ENCODE measurements at regions not wholly inside any gene's neighbourhood (a gene's known extent, or its start where the extent isn't known, plus 50 kb on each side); places are given as distances from the start of the nearest gene placed in this dataset.
"Not testable (repeated sequence)": the region's sequence is repeated elsewhere in the genome, so short reads cannot be mapped to it uniquely, and the experiment has no call there.

DNA sequence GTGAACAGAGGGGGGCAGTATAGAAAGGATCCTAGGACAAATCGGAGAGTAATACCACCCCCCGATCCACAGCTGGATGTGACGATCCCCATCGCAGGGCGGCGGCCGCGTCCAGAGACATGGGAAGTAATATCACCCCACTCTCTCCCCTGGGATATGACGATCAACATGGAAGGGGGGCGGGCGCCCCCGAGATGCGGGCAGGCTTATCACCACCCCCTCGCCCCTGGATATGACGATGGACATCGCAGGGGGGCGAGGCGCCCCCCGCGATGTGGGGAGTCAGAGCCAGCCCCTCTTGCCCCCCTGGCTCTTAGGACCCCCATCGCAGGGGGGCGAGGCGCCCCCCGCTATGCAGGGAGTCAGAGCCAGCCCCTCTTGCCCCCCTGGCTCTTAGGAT is 120.4 kb upstream of the OSBPL11 start:
- H3K27me3 ChIP-seq (ENCODE audit: insufficient read depth, insufficient read length) = no peaks in the 10 kb centered on the region
- no peak overlapping the region for H3K4me3 ChIP-seq (ENCODE audit: insufficient read length, low read depth)
- H3K9ac ChIP-seq (ENCODE audit: insufficient read length, low read depth) = no peak overlapping the region
- no peaks in the 10 kb centered on the region for H3K4me1 ChIP-seq (ENCODE audit: insufficient read depth, insufficient read length)
- no peak for DNase-seq (ENCODE audit: low read depth, low spot score)
- no peaks in the 10 kb centered on the region for H3K9me3 ChIP-seq (ENCODE audit: insufficient read depth, low read length)
- no peak for TF ChIP-seq ZNF274 (IDR thresholded peaks at IDR 0.05; ENCODE audit: low read depth, low read length)
- no peak for TF ChIP-seq YY1 (IDR thresholded peaks at IDR 0.05; ENCODE audit: insufficient read depth, insufficient read length)
- TF ChIP-seq SUZ12 (IDR thresholded peaks at IDR 0.05; ENCODE audit: extremely low read depth, insufficient read depth, insufficient read length) = no peak
- no peaks in the 10 kb centered on the region for H3K36me3 ChIP-seq (ENCODE audit: insufficient read depth, insufficient read length, low read length)

DNA sequence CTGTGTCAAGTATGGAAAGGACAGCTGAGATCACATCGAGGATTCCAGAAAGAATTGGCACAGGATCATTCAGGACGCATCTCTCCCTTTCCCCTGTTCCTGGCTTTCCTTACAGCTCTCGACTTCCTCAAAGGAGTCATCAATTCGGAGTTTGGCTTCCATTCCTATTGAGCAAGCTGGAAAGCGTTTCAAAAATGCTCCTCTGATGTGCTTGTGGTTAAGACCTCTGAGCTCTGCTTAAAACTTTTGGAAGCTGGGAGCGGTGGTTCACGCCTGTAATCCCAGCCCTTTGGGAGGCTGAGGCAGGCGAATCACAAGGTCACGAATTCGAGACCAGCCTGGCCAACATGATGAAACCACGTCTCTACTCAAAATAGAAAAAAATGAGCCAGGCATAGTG is 136.9 kb upstream of the OSBPL11 start:
- H3K4me3 ChIP-seq (ENCODE audit: insufficient read length, low read depth); H3K27me3 ChIP-seq (ENCODE audit: insufficient read depth, insufficient read length); H3K9ac ChIP-seq (ENCODE audit: insufficient read length, low read depth); H3K4me1 ChIP-seq (ENCODE audit: insufficient read depth, insufficient read length); H3K9me3 ChIP-seq (ENCODE audit: insufficient read depth, low read length); DNase-seq (ENCODE audit: low read depth, low spot score); H3K36me3 ChIP-seq (ENCODE audit: insufficient read depth, insufficient read length, low read length): not testable (repeated sequence)

DNA sequence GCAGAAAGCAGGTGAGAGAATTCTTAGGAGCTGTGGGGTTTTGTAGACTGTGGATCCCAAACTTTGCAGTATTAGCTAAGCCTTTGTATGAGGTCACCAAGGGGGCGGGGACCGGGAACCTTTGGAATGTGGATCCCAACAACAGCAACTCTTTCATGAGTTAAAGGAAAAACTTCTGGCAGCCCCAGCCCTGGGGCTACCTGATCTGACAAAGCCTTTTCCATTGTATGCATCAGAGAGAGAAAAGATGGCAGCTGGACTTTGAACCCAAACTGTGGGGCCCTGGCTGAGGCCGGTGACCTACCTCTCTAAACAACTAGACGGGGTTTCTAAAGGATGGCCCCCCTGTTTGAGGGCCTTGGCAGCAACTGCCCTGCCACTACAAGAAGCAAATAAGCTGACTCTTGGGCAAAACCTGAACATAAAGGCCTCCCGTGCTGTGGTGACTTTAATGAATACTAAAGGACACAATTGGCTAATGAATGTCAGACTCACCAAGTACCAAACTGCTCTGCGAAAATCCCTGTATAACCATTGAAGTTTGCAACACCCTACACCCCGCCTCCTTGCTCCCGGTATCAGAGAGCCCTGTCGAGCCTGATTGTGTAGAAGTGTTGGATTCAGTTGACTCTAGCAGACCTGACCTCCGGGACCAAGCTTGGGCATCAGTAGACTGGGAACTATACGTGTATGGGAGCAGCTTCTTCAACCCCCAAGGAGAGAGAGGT is 146.9 kb upstream of the OSBPL11 start:
- H3K27me3 ChIP-seq (ENCODE audit: insufficient read depth, insufficient read length); H3K4me1 ChIP-seq (ENCODE audit: insufficient read depth, insufficient read length); H3K4me3 ChIP-seq (ENCODE audit: insufficient read length, low read depth); H3K9ac ChIP-seq (ENCODE audit: insufficient read length, low read depth); H3K9me3 ChIP-seq (ENCODE audit: insufficient read depth, low read length); DNase-seq (ENCODE audit: low read depth, low spot score); H3K36me3 ChIP-seq (ENCODE audit: insufficient read depth, insufficient read length, low read length): not testable (repeated sequence)

GRCh38 chr3:125742845-125743244 is 147.5 kb upstream of the OSBPL11 start:
- not testable (repeated sequence) for H3K4me3 ChIP-seq (ENCODE audit: insufficient read length, low read depth); DNase-seq (ENCODE audit: low read depth, low spot score); H3K36me3 ChIP-seq (ENCODE audit: insufficient read depth, insufficient read length, low read length); H3K9ac ChIP-seq (ENCODE audit: insufficient read length, low read depth); H3K4me1 ChIP-seq (ENCODE audit: insufficient read depth, insufficient read length); H3K27me3 ChIP-seq (ENCODE audit: insufficient read depth, insufficient read length); H3K9me3 ChIP-seq (ENCODE audit: insufficient read depth, low read length)

GRCh38 chr3:125757050-125757449 is 161.8 kb upstream of the OSBPL11 start:
- H3K36me3 ChIP-seq (ENCODE audit: insufficient read depth, insufficient read length, low read length); DNase-seq (ENCODE audit: low read depth, low spot score): not testable (repeated sequence)

GRCh38 chr3:125758641-125759130 is 163.4 kb upstream of the OSBPL11 start:
- H3K9ac ChIP-seq (ENCODE audit: insufficient read length, low read depth); H3K4me1 ChIP-seq (ENCODE audit: insufficient read depth, insufficient read length); H3K27me3 ChIP-seq (ENCODE audit: insufficient read depth, insufficient read length); H3K9me3 ChIP-seq (ENCODE audit: insufficient read depth, low read length); H3K36me3 ChIP-seq (ENCODE audit: insufficient read depth, insufficient read length, low read length); DNase-seq (ENCODE audit: low read depth, low spot score); H3K4me3 ChIP-seq (ENCODE audit: insufficient read length, low read depth): not testable (repeated sequence)

More at GRCh38 chr3:125757050-125757449, 161.8 kb upstream of the OSBPL11 start:
- H3K4me3 ChIP-seq (ENCODE audit: insufficient read length, low read depth); H3K9ac ChIP-seq (ENCODE audit: insufficient read length, low read depth); H3K4me1 ChIP-seq (ENCODE audit: insufficient read depth, insufficient read length); H3K27me3 ChIP-seq (ENCODE audit: insufficient read depth, insufficient read length); H3K9me3 ChIP-seq (ENCODE audit: insufficient read depth, low read length): not testable (repeated sequence)

DNA sequence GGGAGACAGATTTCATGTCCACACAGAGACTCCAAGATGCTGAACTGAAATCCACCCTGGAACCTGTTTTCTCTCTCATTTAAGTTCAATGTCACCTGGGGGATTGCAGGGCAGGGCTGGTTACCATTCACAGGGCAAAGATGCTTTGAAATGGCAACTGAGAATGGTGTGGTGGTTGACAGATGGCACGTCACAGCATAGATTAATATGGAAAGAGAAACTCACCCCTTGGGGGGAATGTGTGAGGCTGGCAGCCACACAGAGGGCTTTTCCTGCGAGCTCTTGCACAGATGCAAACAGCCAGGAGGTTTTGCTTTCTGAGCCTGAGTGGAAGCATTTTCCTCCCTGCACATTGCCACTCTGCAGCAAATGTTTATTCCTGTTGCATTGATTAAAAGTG is 167.3 kb upstream of the OSBPL11 start:
- H3K27me3 ChIP-seq (ENCODE audit: insufficient read depth, insufficient read length); H3K4me1 ChIP-seq (ENCODE audit: insufficient read depth, insufficient read length); H3K9me3 ChIP-seq (ENCODE audit: insufficient read depth, low read length); DNase-seq (ENCODE audit: low read depth, low spot score); H3K4me3 ChIP-seq (ENCODE audit: insufficient read length, low read depth); H3K36me3 ChIP-seq (ENCODE audit: insufficient read depth, insufficient read length, low read length); H3K9ac ChIP-seq (ENCODE audit: insufficient read length, low read depth): not testable (repeated sequence)

- not testable (repeated sequence) for H3K9me3 ChIP-seq (ENCODE audit: insufficient read depth, low read length); H3K27me3 ChIP-seq (ENCODE audit: insufficient read depth, insufficient read length); H3K36me3 ChIP-seq (ENCODE audit: insufficient read depth, insufficient read length, low read length); H3K4me1 ChIP-seq (ENCODE audit: insufficient read depth, insufficient read length); DNase-seq (ENCODE audit: low read depth, low spot score)
- Histone ChIP-seq H3K9ac (ENCODE audit: insufficient read length, low read depth) (peak overlapping the region; percentile 75), H3K4me3 (ENCODE audit: insufficient read length, low read depth) (peak overlapping the region; percentile 39)
Measured at GRCh38 chr3:125766285-125766826, 171.1 kb upstream of the OSBPL11 start.

DNA sequence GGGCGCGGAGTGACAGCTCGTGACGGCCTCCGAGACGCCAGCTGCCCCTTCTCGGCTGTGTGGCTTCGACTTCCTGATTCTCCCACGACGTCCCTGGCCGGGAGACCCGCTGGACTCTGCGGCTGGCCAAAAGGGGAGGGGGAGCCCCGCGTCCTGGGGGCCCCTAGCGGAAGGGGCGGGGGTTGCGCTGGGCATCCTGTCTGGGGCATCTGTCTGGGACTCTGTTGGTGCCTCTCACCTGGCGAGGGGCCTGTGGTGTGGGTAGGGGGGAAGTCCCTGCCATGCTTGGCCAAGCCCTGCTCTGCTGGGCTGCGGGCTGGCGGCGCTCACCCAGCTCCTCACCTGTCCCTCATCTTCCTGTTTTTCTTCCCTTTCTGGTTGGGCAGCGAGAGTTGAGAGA is 171.6 kb upstream of the OSBPL11 start:
- not testable (repeated sequence) for DNase-seq (ENCODE audit: low read depth, low spot score); H3K9me3 ChIP-seq (ENCODE audit: insufficient read depth, low read length); H3K36me3 ChIP-seq (ENCODE audit: insufficient read depth, insufficient read length, low read length); H3K27me3 ChIP-seq (ENCODE audit: insufficient read depth, insufficient read length); H3K4me1 ChIP-seq (ENCODE audit: insufficient read depth, insufficient read length)
- H3K4me3 ChIP-seq (ENCODE audit: insufficient read length, low read depth) = peak overlapping the region; percentile 24
- peak overlapping the region; percentile 56 for H3K9ac ChIP-seq (ENCODE audit: insufficient read length, low read depth)
